AG09319 (cell line): ENCODE measurements at regions not wholly inside any gene's neighbourhood (a gene's known extent, or its start where the extent isn't known, plus 50 kb on each side); places are given as distances from the start of the nearest gene placed in this dataset.

Source experiments
- DNase-seq: peaks from one replicate; pipeline ENCODE4 v3.0.0-alpha.2; 2010; ENCODE audit warnings: low read depth; ENCODE audit errors: extremely low read depth
- CTCF ChIP-seq: IDR thresholded peaks from 2 replicates; pipeline ENCODE4 v1.5.1; 2011; ENCODE audit warnings: low read depth, mild to moderate bottlenecking, inconsistent platforms, low read length, moderate library complexity

- no peak for DNase-seq
- TF ChIP-seq CTCF: no peak
Measured at GRCh38 chr12:81863406-81863805, 104.3 kb upstream of the PPFIA2 start.

- no peak for DNase-seq
- TF ChIP-seq CTCF: no peak
Measured at GRCh38 chr12:81859521-81859920, 100.4 kb upstream of the PPFIA2 start.

DNA sequence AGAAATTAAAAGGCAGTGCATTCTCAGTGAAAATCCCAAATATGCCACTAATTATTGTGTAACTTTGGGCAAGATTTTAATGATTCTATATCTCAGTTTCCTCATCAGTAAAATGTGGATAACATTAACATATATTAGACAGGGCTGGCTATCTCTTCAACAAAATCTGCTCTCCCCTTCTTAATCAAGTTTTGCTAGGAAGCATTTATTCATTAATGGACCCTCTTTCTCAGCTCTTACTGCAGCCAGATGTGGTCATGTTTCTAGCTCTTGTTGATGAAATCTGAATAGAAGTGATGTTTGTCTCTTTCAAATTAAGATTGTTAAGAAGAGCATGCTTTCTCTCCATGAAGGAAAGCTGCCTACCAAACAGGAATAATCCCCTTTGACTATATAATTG is 84.4 kb upstream of the PPFIA2 start:
- DNase-seq: no peak
- no peak for TF ChIP-seq CTCF

- no peak for TF ChIP-seq CTCF
- no peak for DNase-seq
Measured at GRCh38 chr12:81835783-81836182, 76.6 kb upstream of the PPFIA2 start.

GRCh38 chr12:81819991-81820633 is 61.0 kb upstream of the PPFIA2 start:
- DNase-seq: no peak
- no peak for TF ChIP-seq CTCF

DNA sequence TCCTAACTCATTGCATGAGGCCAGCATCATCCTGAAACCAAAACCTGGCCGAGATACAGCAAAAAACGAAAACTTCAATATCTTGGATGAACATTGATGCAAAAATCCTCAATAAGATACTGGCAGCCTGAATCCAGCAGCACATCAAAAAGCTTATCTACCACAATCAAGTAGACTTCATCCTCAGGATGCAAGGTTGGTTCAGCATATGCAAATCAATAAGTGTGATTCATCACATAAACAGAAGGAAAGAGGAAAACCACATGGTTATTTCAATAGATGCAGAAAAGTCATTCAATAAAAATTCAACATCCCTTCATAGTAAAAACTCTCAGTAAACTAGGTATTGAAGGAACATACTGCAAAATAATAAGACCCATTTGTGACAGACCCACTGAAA is 56.5 kb upstream of the PPFIA2 start:
- no peak for TF ChIP-seq CTCF
- no peak for DNase-seq

DNA sequence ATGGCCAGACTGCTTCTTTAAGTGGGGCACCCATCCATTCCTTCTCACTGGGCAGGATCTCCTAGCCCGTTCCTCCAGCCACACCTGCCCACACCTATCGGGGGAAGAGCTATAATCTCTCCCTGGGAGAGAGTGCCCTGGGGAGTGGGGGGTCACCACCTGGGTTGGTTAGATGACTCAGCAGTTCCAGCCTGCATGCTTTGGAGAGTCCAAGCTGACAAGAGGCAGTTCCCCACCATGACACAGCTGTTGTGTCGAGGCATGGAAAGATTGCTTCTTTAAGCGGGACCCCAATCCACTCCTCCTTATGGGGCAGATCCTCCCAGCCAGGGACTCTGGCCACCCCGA is 52.6 kb upstream of the PPFIA2 start:
- DNase-seq: no peak
- no peak for TF ChIP-seq CTCF
